ENCODE measurements at regions not wholly inside any gene's neighbourhood (a gene's known extent, or its start where the extent isn't known, plus 50 kb on each side); places are given as distances from the start of the nearest gene placed in this dataset.
A peak's percentile ranks its signal among the peaks of the same experiment; 100 is the strongest.

GRCh38 chr4:183035726-183036415 lies 63.2 kb upstream of the WWC2 start:
- H3K36me3 ChIP-seq (ENCODE audit: insufficient read depth), result no peaks in the 10 kb centered on the region
- no peaks in the 10 kb centered on the region for H3K36me3 Mint-ChIP-seq (ENCODE audit: low read depth)
- H4K20me1 ChIP-seq (replicated peaks; ENCODE audit: insufficient read depth), result no peaks in the 10 kb centered on the region
- no peak overlapping the region for H3K4me2 ChIP-seq
- no peaks in the 10 kb centered on the region for H3K79me2 ChIP-seq (replicated peaks; ENCODE audit: insufficient read depth)
- H3K4me3 Mint-ChIP-seq, result no peak overlapping the region
- peak overlapping the region; percentile 48 for H2AFZ ChIP-seq
- ATAC-seq, result peak; percentile 76
- peak; percentile 16 for DNase-seq (ENCODE audit: low spot score)
- no peak overlapping the region for H3K4me3 ChIP-seq
- H3K9me2 ChIP-seq (ENCODE audit: insufficient read depth), result 0 out of 2 replicates have a peak, but pooled peaks cover 4% of the 10 kb centered on the region
- no peak overlapping the region for H3K27ac Mint-ChIP-seq
- no peaks in the 10 kb centered on the region for H3F3A ChIP-seq (replicated peaks; ENCODE audit: low read depth)
- H3K4me1 ChIP-seq (ENCODE audit: insufficient read depth), result peaks cover 5% of the 10 kb centered on the region; the same call in 1 of the 2 replicates
- TF ChIP-seq STAT1 (IDR thresholded peaks at IDR 0.05; ENCODE audit: unreplicated experiment) (no peak), NANOG (IDR thresholded peaks at IDR 0.05; ENCODE audit: borderline replicate concordance) (no peak), CTCF (conservative IDR thresholded peaks at IDR 0.05; ENCODE audit: low read depth in 2 of 2) (no peak), ZNF462 (CRISPR knock-in tag; IDR thresholded peaks at IDR 0.05) (no peak), ZNF114 (CRISPR knock-in tag; IDR thresholded peaks at IDR 0.05) (no peak), ETS1 (IDR thresholded peaks at IDR 0.05) (no peak), POLR2AphosphoS5 (IDR thresholded peaks at IDR 0.05; ENCODE audit: low read depth) (no peak), JUNB (IDR thresholded peaks at IDR 0.05; ENCODE audit: unreplicated experiment) (no peak), ZNF331 (CRISPR knock-in tag; IDR thresholded peaks at IDR 0.05; ENCODE audit: low read depth) (no peak), EZH2 (IDR thresholded peaks at IDR 0.05; ENCODE audit: low read depth, unreplicated experiment) (no peak), EZH2phosphoT487 (IDR thresholded peaks at IDR 0.05; ENCODE audit: unreplicated experiment) (no peak), REST (IDR thresholded peaks at IDR 0.05; ENCODE audit: unreplicated experiment) (no peak), CREB1 (CRISPR knock-in tag; IDR thresholded peaks at IDR 0.05; ENCODE audit: low read depth) (no peak)
- H3K27me3 Mint-ChIP-seq (ENCODE audit: insufficient read depth, low read depth, poor library complexity), result no peaks in the 10 kb centered on the region
- H3K27me3 ChIP-seq (ENCODE audit: insufficient read depth), result no peaks in the 10 kb centered on the region
- H3K4me1 Mint-ChIP-seq, result peaks cover 13% of the 10 kb centered on the region
- no peak overlapping the region for H3K27ac ChIP-seq (ENCODE audit: low read depth)
- H3K9me3 Mint-ChIP-seq, result no peaks in the 10 kb centered on the region
